Endodermal cell (in vitro differentiated cells): ENCODE measurements at regions not wholly inside any gene's neighbourhood (a gene's known extent, or its start where the extent isn't known, plus 50 kb on each side); places are given as distances from the start of the nearest gene placed in this dataset.

ENCODE experiments used
- DNase-seq: peaks from one replicate; pipeline ENCODE4 v3.0.0-alpha.2; 2017
- H3K27ac ChIP-seq: 2 replicates; pipeline ENCODE4 v1.5.1; 2013; ENCODE audit warnings: mild to moderate bottlenecking, low read depth, low read length, moderate library complexity
- H3K27me3 ChIP-seq: 2 replicates; pipeline ENCODE4 v1.6.1; 2013; ENCODE audit warnings: mild to moderate bottlenecking, low read length, moderate library complexity; ENCODE audit not compliant: insufficient read depth, control insufficient read depth, poor library complexity, severe bottlenecking
- H3K36me3 ChIP-seq: 2 replicates; pipeline ENCODE4 v1.7.0; 2013; ENCODE audit warnings: mild to moderate bottlenecking, low read length, moderate library complexity; ENCODE audit not compliant: control insufficient read depth, insufficient read depth
- H3K4me1 ChIP-seq: one replicate; pipeline ENCODE4 v1.7.0; 2013; ENCODE audit warnings: low read length; ENCODE audit not compliant: control insufficient read depth, insufficient read depth
- H3K4me3 ChIP-seq: 2 replicates; pipeline ENCODE4 v1.5.1; 2013; ENCODE audit warnings: mild to moderate bottlenecking, low read length, moderate library complexity
- H3K9ac ChIP-seq: 2 replicates; pipeline ENCODE4 v1.6.1; 2013; ENCODE audit warnings: mild to moderate bottlenecking, low read length, moderate library complexity; ENCODE audit not compliant: poor library complexity, severe bottlenecking; ENCODE audit errors: extremely low read depth
- H3K9me3 ChIP-seq: 2 replicates; pipeline ENCODE4 v1.6.1; 2013; ENCODE audit warnings: mild to moderate bottlenecking, low read length, moderate library complexity; ENCODE audit not compliant: control insufficient read depth
- H3K27ac Mint-ChIP-seq: 2 replicates; pipeline ENCODE4 v1.8.0; 2020; ENCODE audit warnings: mixed read lengths
- H3K27me3 Mint-ChIP-seq: 2 replicates; pipeline ENCODE4 v1.8.0; 2021; ENCODE audit warnings: mild to moderate bottlenecking, mixed read lengths; ENCODE audit not compliant: insufficient read depth
- H3K36me3 Mint-ChIP-seq: 2 replicates; pipeline ENCODE4 v1.8.0; 2020; ENCODE audit warnings: low read depth, mixed read lengths
- H3K4me1 Mint-ChIP-seq: 2 replicates; pipeline ENCODE4 v1.8.0; 2020; ENCODE audit warnings: mixed read lengths
- H3K4me3 Mint-ChIP-seq: 2 replicates; pipeline ENCODE4 v1.8.0; 2020; ENCODE audit warnings: mild to moderate bottlenecking, moderate library complexity, mixed read lengths
- H3K9me3 Mint-ChIP-seq: 2 replicates; pipeline ENCODE4 v1.8.0; 2020; ENCODE audit warnings: mild to moderate bottlenecking, mixed read lengths
- CTCF ChIP-seq: fragments of 200-600 bp; sonication (generic); conservative IDR thresholded peaks from 2 replicates; pipeline ENCODE4 v1.5.0; 2021; ENCODE audit warnings: antibody characterized with exemption, mild to moderate bottlenecking
- WGBS, 2 experiments: methylation state at CpG; one replicate each; pipeline versions ENCODE4 v1.1.5 to v1.1.7; 2013; ENCODE audit warnings: missing lambda C conversion rate in 2 of 2, mixed read lengths in 1 of 2; ENCODE audit not compliant: insufficient coverage in 1 of 2, insufficient read length in 1 of 2; 5-methylcytosine and 5-hydroxymethylcytosine counted together

GRCh38 chr2:16045653-16046352, 105.5 kb downstream of the MYCN start:
- Histone ChIP-seq H3K36me3 (no peaks in the 10 kb centered on the region), H3K9ac (no peak overlapping the region), H3K27ac (no peak overlapping the region), H3K27me3 (no peaks in the 10 kb centered on the region), H3K9me3 (peaks cover 7% of the 10 kb centered on the region), H3K4me1 (peaks cover 12% of the 10 kb centered on the region), H3K4me3 (no peak overlapping the region)
- H3K27ac Mint-ChIP-seq: no peak overlapping the region
- H3K4me3 Mint-ChIP-seq: no peak overlapping the region
- WGBS, 2 experiments: 82 to 90% methylated on average over 4 to 5 of the region's 6 CpGs
- DNase-seq: no peak
- H3K9me3 Mint-ChIP-seq: peaks cover 3% of the 10 kb centered on the region
- TF ChIP-seq CTCF: no peak
- H3K27me3 Mint-ChIP-seq: no peaks in the 10 kb centered on the region
- no peaks in the 10 kb centered on the region for H3K36me3 Mint-ChIP-seq
- H3K4me1 Mint-ChIP-seq: peaks cover 21% of the 10 kb centered on the region

- no peak overlapping the region for H3K4me3 ChIP-seq
- 87 to 93% methylated on average over 6 of the region's 6 CpGs for WGBS, 2 experiments
- H3K9me3 Mint-ChIP-seq: peaks cover 3% of the 10 kb centered on the region
- H3K27me3 Mint-ChIP-seq: no peaks in the 10 kb centered on the region
- H3K9me3 ChIP-seq: peaks cover 7% of the 10 kb centered on the region
- no peak overlapping the region for H3K27ac ChIP-seq
- no peaks in the 10 kb centered on the region for H3K36me3 ChIP-seq
- no peaks in the 10 kb centered on the region for H3K27me3 ChIP-seq
- no peak for DNase-seq
- no peak for TF ChIP-seq CTCF
- no peak overlapping the region for H3K9ac ChIP-seq
- no peaks in the 10 kb centered on the region for H3K36me3 Mint-ChIP-seq
- H3K4me1 Mint-ChIP-seq: peaks cover 13% of the 10 kb centered on the region
- H3K27ac Mint-ChIP-seq: no peak overlapping the region
- H3K4me3 Mint-ChIP-seq: no peak overlapping the region
- H3K4me1 ChIP-seq: peaks cover 4% of the 10 kb centered on the region
Observed at GRCh38 chr2:16044946-16045456, 104.7 kb downstream of the MYCN start.

GRCh38 chr2:16043627-16044026, 103.3 kb downstream of the MYCN start:
- Histone ChIP-seq H3K9ac (no peak overlapping the region), H3K9me3 (peaks cover 7% of the 10 kb centered on the region), H3K27ac (no peak overlapping the region), H3K4me1 (peaks cover 4% of the 10 kb centered on the region), H3K36me3 (no peaks in the 10 kb centered on the region), H3K27me3 (no peaks in the 10 kb centered on the region), H3K4me3 (no peak overlapping the region)
- H3K36me3 Mint-ChIP-seq: no peaks in the 10 kb centered on the region
- no peak for TF ChIP-seq CTCF
- DNase-seq: no peak
- H3K27ac Mint-ChIP-seq: no peak overlapping the region
- WGBS, 2 experiments: 100% methylated on average over 1 of the region's 2 CpGs; no CpG with 5 or more reads in 1 of the 2 experiments
- peaks cover 6% of the 10 kb centered on the region for H3K4me1 Mint-ChIP-seq
- peaks cover 3% of the 10 kb centered on the region for H3K27me3 Mint-ChIP-seq
- H3K9me3 Mint-ChIP-seq: peaks cover 3% of the 10 kb centered on the region
- no peak overlapping the region for H3K4me3 Mint-ChIP-seq
